ENCODE measurements at regions not wholly inside any gene's neighbourhood (a gene's known extent, or its start where the extent isn't known, plus 50 kb on each side); places are given as distances from the start of the nearest gene placed in this dataset.

- TF ChIP-seq, protein P1, sequence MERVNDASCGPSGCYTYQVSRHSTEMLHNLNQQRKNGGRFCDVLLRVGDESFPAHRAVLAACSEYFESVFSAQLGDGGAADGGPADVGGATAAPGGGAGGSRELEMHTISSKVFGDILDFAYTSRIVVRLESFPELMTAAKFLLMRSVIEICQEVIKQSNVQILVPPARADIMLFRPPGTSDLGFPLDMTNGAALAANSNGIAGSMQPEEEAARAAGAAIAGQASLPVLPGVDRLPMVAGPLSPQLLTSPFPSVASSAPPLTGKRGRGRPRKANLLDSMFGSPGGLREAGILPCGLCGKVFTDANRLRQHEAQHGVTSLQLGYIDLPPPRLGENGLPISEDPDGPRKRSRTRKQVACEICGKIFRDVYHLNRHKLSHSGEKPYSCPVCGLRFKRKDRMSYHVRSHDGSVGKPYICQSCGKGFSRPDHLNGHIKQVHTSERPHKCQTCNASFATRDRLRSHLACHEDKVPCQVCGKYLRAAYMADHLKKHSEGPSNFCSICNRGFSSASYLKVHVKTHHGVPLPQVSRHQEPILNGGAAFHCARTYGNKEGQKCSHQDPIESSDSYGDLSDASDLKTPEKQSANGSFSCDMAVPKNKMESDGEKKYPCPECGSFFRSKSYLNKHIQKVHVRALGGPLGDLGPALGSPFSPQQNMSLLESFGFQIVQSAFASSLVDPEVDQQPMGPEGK (CRISPR knock-in tag; IDR thresholded peaks at IDR 0.05; ENCODE audit: borderline replicate concordance) = no peak
- TF ChIP-seq ZC3H10 (CRISPR knock-in tag; IDR thresholded peaks at IDR 0.05) = no peak
- TF ChIP-seq, protein P2, sequence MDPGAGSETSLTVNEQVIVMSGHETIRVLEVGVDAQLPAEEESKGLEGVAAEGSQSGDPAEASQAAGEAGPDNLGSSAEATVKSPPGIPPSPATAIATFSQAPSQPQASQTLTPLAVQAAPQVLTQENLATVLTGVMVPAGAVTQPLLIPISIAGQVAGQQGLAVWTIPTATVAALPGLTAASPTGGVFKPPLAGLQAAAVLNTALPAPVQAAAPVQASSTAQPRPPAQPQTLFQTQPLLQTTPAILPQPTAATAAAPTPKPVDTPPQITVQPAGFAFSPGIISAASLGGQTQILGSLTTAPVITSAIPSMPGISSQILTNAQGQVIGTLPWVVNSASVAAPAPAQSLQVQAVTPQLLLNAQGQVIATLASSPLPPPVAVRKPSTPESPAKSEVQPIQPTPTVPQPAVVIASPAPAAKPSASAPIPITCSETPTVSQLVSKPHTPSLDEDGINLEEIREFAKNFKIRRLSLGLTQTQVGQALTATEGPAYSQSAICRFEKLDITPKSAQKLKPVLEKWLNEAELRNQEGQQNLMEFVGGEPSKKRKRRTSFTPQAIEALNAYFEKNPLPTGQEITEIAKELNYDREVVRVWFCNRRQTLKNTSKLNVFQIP (CRISPR knock-in tag; IDR thresholded peaks at IDR 0.05; ENCODE audit: borderline replicate concordance, low read depth) = no peak
Observed at GRCh38 chr4:144518181-144518895, 127.6 kb upstream of the HHIP start.
